Neural progenitor cell (in vitro differentiated cells): ENCODE measurements at regions not wholly inside any gene's neighbourhood (a gene's known extent, or its start where the extent isn't known, plus 50 kb on each side); places are given as distances from the start of the nearest gene placed in this dataset.

Experiments used
- DNase-seq: peaks from one replicate; pipeline ENCODE4 v3.0.0-alpha.2; 2016; ENCODE audit warnings: low spot score
- H2AFZ ChIP-seq: fragments of 200-600 bp; sonication (generic); replicated peaks from 2 replicates; pipeline ENCODE4 v1.6.1; 2016; ENCODE audit warnings: antibody characterized with exemption
- H3F3A ChIP-seq: fragments of 200-600 bp; sonication (generic); 2 replicates; pipeline ENCODE4 v1.6.1; 2016; ENCODE audit warnings: antibody characterized with exemption, low read depth
- H3K27ac ChIP-seq: fragments of 200-600 bp; sonication (generic); 2 replicates; pipeline ENCODE4 v1.5.1; 2016; ENCODE audit warnings: mild to moderate bottlenecking
- H3K27me3 ChIP-seq: fragments of 200-600 bp; sonication (generic); 2 replicates; pipeline ENCODE4 v1.6.1; 2016; ENCODE audit warnings: mild to moderate bottlenecking, moderate library complexity
- H3K36me3 ChIP-seq: fragments of 200-600 bp; sonication (generic); 2 replicates; pipeline ENCODE4 v1.5.1; 2016
- H3K4me1 ChIP-seq: fragments of 200-600 bp; sonication (generic); 2 replicates; pipeline ENCODE4 v1.6.1; 2016; ENCODE audit warnings: mixed run types
- H3K4me2 ChIP-seq: fragments of 200-600 bp; sonication (generic); 2 replicates; pipeline ENCODE4 v1.6.1; 2016
- H3K4me3 ChIP-seq: fragments of 200-600 bp; sonication (generic); 2 replicates; pipeline ENCODE4 v1.5.1; 2016
- H3K79me2 ChIP-seq: fragments of 200-600 bp; sonication (generic); 2 replicates; pipeline ENCODE4 v1.6.1; 2016; ENCODE audit warnings: low read depth
- H3K9ac ChIP-seq: fragments of 200-600 bp; sonication (generic); 2 replicates; pipeline ENCODE4 v1.6.1; 2016
- H3K9me3 ChIP-seq: fragments of 200-600 bp; sonication (generic); 2 replicates; pipeline ENCODE4 v1.5.1; 2016; ENCODE audit warnings: low read depth
- H4K20me1 ChIP-seq: fragments of 200-600 bp; sonication (generic); 2 replicates; pipeline ENCODE4 v1.6.1; 2016; ENCODE audit warnings: low read depth
- H3K27ac Mint-ChIP-seq: 3 replicates; pipeline ENCODE4 v1.8.0; 2021; ENCODE audit warnings: mixed read lengths
- H3K27me3 Mint-ChIP-seq: 2 replicates; pipeline ENCODE4 v1.8.0; 2022; ENCODE audit warnings: low read depth, mild to moderate bottlenecking, inconsistent platforms, moderate library complexity, mixed read lengths; ENCODE audit not compliant: insufficient read depth
- H3K36me3 Mint-ChIP-seq: 3 replicates; pipeline ENCODE4 v1.8.0; 2021; ENCODE audit warnings: mixed read lengths
- H3K4me1 Mint-ChIP-seq: 3 replicates; pipeline ENCODE4 v1.8.0; 2021; ENCODE audit warnings: mixed read lengths
- H3K4me3 Mint-ChIP-seq: 3 replicates; pipeline ENCODE4 v1.8.0; 2021; ENCODE audit warnings: mild to moderate bottlenecking, moderate library complexity, mixed read lengths
- H3K9me3 Mint-ChIP-seq: 3 replicates; pipeline ENCODE4 v1.8.0; 2020; ENCODE audit warnings: mixed read lengths
- EZH2 ChIP-seq: fragments of 200-600 bp; sonication (generic); IDR thresholded peaks from 2 replicates; pipeline ENCODE4 v1.6.1; 2017; ENCODE audit warnings: antibody characterized with exemption, mild to moderate bottlenecking, moderate library complexity
- EZH2phosphoT487 ChIP-seq: fragments of 200-600 bp; sonication (generic); IDR thresholded peaks from 2 replicates; pipeline ENCODE4 v1.6.1; 2017; ENCODE audit warnings: antibody characterized with exemption
- TF ChIP-seq, protein P1 (sequence below): fragments of 200-600 bp; sonication (generic); IDR thresholded peaks from 2 replicates; pipeline ENCODE4 v1.5.1; 2017; ENCODE audit warnings: antibody characterized with exemption, mild to moderate bottlenecking

DNA sequence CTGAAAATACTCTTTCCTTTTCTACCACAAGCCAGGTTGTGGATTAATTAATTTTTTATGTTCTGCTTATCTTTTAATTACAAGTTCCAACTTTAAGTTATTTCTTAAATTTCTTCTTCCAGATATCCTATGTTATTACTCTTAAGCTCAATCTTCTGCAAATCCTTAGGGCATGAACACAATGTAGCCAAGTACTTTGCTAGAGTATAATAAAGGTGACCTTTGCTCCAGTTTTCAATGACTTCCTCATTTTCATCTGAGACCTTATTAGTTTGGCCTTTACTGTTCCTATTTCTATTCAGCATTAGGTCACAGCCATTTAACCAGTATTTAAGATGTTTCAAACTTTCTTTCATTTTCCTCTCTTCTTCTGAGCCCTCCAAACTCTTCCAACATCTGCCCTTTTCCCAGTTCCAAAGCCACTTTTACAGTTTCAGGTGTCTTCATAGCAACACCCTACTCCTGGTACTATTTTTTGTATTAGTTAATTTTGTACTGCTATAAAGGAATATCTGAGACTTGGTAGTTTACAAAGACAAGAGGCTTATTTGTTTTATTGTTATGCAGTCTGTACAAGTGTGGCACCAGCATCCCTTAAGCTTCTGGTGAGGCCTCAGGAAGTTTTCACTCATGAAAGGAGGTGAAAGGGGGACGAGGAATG, 886.2 kb upstream of the GHITM start:
- no peaks in the 10 kb centered on the region for H3K9me3 ChIP-seq
- H3K9ac ChIP-seq = no peak overlapping the region
- no peak overlapping the region for H3K27ac ChIP-seq
- H3F3A ChIP-seq = no peaks in the 10 kb centered on the region
- no peak overlapping the region for H2AFZ ChIP-seq
- no peak overlapping the region for H3K4me3 ChIP-seq
- no peak overlapping the region for H3K27ac Mint-ChIP-seq
- H3K36me3 Mint-ChIP-seq = no peaks in the 10 kb centered on the region
- no peak overlapping the region for H3K4me2 ChIP-seq
- no peaks in the 10 kb centered on the region for H3K27me3 Mint-ChIP-seq
- H3K79me2 ChIP-seq = no peaks in the 10 kb centered on the region
- no peaks in the 10 kb centered on the region for H3K36me3 ChIP-seq
- H3K27me3 ChIP-seq = no peaks in the 10 kb centered on the region
- H3K4me1 Mint-ChIP-seq = no peaks in the 10 kb centered on the region
- no peaks in the 10 kb centered on the region for H3K4me1 ChIP-seq
- H3K9me3 Mint-ChIP-seq = peaks cover 14% of the 10 kb centered on the region
- no peak for TF ChIP-seq EZH2phosphoT487
- TF ChIP-seq, protein P1, sequence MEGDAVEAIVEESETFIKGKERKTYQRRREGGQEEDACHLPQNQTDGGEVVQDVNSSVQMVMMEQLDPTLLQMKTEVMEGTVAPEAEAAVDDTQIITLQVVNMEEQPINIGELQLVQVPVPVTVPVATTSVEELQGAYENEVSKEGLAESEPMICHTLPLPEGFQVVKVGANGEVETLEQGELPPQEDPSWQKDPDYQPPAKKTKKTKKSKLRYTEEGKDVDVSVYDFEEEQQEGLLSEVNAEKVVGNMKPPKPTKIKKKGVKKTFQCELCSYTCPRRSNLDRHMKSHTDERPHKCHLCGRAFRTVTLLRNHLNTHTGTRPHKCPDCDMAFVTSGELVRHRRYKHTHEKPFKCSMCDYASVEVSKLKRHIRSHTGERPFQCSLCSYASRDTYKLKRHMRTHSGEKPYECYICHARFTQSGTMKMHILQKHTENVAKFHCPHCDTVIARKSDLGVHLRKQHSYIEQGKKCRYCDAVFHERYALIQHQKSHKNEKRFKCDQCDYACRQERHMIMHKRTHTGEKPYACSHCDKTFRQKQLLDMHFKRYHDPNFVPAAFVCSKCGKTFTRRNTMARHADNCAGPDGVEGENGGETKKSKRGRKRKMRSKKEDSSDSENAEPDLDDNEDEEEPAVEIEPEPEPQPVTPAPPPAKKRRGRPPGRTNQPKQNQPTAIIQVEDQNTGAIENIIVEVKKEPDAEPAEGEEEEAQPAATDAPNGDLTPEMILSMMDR = no peak
- no peak for TF ChIP-seq EZH2
- DNase-seq = no peak
- H4K20me1 ChIP-seq = no peaks in the 10 kb centered on the region
- H3K4me3 Mint-ChIP-seq = no peak overlapping the region

DNA sequence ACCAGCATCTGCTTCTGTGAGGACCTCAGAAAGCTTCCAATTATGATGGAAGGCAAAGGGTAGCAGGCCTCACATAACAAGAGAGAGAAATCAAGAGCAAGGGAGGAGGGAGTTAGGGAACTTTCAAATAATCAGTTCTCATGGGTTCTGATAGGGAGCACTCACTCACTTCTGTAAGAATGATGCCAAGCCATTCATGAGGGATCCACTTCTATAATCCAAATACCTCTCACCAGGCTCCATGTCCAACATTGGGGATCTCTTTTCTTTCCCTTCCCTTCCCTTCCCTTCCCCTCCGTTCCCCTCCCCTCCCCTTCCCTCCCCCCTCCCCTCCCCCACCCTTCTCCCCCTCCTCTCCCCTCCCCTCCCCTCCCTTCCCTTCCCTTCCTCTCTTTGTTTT, 884.6 kb upstream of the GHITM start:
- Mint-ChIP-seq H3K9me3 (peaks cover 14% of the 10 kb centered on the region), H3K4me3 (no peak overlapping the region), H3K27me3 (no peaks in the 10 kb centered on the region), H3K36me3 (no peaks in the 10 kb centered on the region), H3K4me1 (no peaks in the 10 kb centered on the region), H3K27ac (no peak overlapping the region)
- TF ChIP-seq, protein P1 = no peak
- TF ChIP-seq EZH2phosphoT487 = no peak
- H3K4me2 ChIP-seq = no peak overlapping the region
- no peak overlapping the region for H2AFZ ChIP-seq
- H4K20me1 ChIP-seq = no peaks in the 10 kb centered on the region
- no peaks in the 10 kb centered on the region for H3K79me2 ChIP-seq
- no peaks in the 10 kb centered on the region for H3K4me1 ChIP-seq
- no peaks in the 10 kb centered on the region for H3F3A ChIP-seq
- H3K9ac ChIP-seq = no peak overlapping the region
- H3K27me3 ChIP-seq = no peaks in the 10 kb centered on the region
- no peaks in the 10 kb centered on the region for H3K9me3 ChIP-seq
- H3K4me3 ChIP-seq = no peak overlapping the region
- H3K27ac ChIP-seq = no peak overlapping the region
- no peak for DNase-seq
- no peaks in the 10 kb centered on the region for H3K36me3 ChIP-seq

DNA sequence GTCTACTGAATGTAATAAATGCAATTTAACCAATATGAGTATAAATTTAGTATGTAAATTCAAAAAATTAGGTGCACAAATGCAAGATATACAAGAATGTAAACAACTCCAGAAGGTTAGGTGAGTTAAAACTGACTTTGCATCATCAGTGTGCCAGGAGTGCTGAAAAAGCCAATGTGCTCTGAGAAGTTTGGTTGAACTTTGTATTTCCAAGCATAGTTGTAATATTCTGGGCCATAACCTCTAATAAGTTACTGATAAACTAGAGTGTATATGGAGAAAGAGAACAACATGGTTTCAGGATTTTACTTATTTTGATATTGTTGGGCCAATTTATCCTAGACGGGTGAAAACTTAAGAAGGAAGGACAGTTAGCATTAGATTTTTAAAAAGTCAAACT, 876.9 kb upstream of the GHITM start:
- H3K4me3 ChIP-seq = no peak overlapping the region
- H3K36me3 Mint-ChIP-seq = no peaks in the 10 kb centered on the region
- TF ChIP-seq EZH2 = no peak
- TF ChIP-seq, protein P1 = no peak
- no peak for TF ChIP-seq EZH2phosphoT487
- H3K4me1 ChIP-seq = no peaks in the 10 kb centered on the region
- H3K9me3 Mint-ChIP-seq = peaks cover 3% of the 10 kb centered on the region
- DNase-seq = no peak
- no peaks in the 10 kb centered on the region for H3K4me1 Mint-ChIP-seq
- no peak overlapping the region for H3K4me2 ChIP-seq
- H2AFZ ChIP-seq = no peak overlapping the region
- H3F3A ChIP-seq = no peaks in the 10 kb centered on the region
- no peaks in the 10 kb centered on the region for H3K27me3 Mint-ChIP-seq
- no peak overlapping the region for H3K4me3 Mint-ChIP-seq
- no peak overlapping the region for H3K27ac ChIP-seq
- H3K79me2 ChIP-seq = no peaks in the 10 kb centered on the region
- no peaks in the 10 kb centered on the region for H4K20me1 ChIP-seq
- no peak overlapping the region for H3K27ac Mint-ChIP-seq
- H3K27me3 ChIP-seq = no peaks in the 10 kb centered on the region
- H3K36me3 ChIP-seq = no peaks in the 10 kb centered on the region
- no peak overlapping the region for H3K9ac ChIP-seq
- no peaks in the 10 kb centered on the region for H3K9me3 ChIP-seq
